CD4-positive, alpha-beta memory T cell (primary cell): ENCODE measurements at regions not wholly inside any gene's neighbourhood (a gene's known extent, or its start where the extent isn't known, plus 50 kb on each side); places are given as distances from the start of the nearest gene placed in this dataset.
"Not testable (repeated sequence)": the region's sequence is repeated elsewhere in the genome, so short reads cannot be mapped to it uniquely, and the experiment has no call there.

ENCODE experiments used
- CTCF ChIA-PET: fragments of 350-600 bp; sonication (Branson Sonifier 250); formaldehyde crosslinking; loops from one replicate; lab custom pipeline; 2021; ENCODE audit warnings: inconsistent platforms; ENCODE audit not compliant: partially characterized antibody; lab: Charles Lee
- POLR2A ChIA-PET: fragments of 350-600 bp; sonication (Branson Sonifier 250); formaldehyde crosslinking; loops from one replicate; lab custom pipeline; 2021; ENCODE audit not compliant: partially characterized antibody; lab: Charles Lee
- DNase-seq, 5 donors: peaks; one replicate each; pipeline versions ENCODE4 v3.0.0 to v3.0.0-alpha.2; 2020 to 2022; ENCODE audit warnings: mixed read lengths in 1 of 5
- H3K27ac ChIP-seq: one replicate; pipeline ENCODE4 v1.7.0; 2013; ENCODE audit warnings: low read depth, low read length
- H3K27me3 ChIP-seq: 2 replicates; pipeline ENCODE4 v1.7.0; 2013; ENCODE audit warnings: mild to moderate bottlenecking, low read length, moderate library complexity; ENCODE audit not compliant: insufficient read depth
- H3K36me3 ChIP-seq: 2 replicates; pipeline ENCODE4 v1.7.0; 2013; ENCODE audit warnings: mild to moderate bottlenecking, low read length, moderate library complexity; ENCODE audit not compliant: insufficient read depth
- H3K4me1 ChIP-seq: 2 replicates; pipeline ENCODE4 v1.7.0; 2013; ENCODE audit warnings: mild to moderate bottlenecking, low read length, moderate library complexity; ENCODE audit not compliant: insufficient read depth
- H3K4me3 ChIP-seq, 2 donors: one replicate each; pipeline ENCODE4 v1.7.0; 2013; ENCODE audit warnings: low read length in 2 of 2, mild to moderate bottlenecking in 1 of 2
- H3K9me3 ChIP-seq, 2 donors: one replicate each; pipeline ENCODE4 v1.7.0; 2013; ENCODE audit warnings: low read length in 2 of 2, control low read depth in 1 of 2; ENCODE audit not compliant: control insufficient read depth in 1 of 2
- H3K27ac Mint-ChIP-seq, 7 donors: one replicate each; pipeline ENCODE4 v1.8.0; 2020 to 2021; ENCODE audit warnings: mixed read lengths in 7 of 7, mild to moderate bottlenecking in 6 of 7, inconsistent platforms in 3 of 7, moderate library complexity in 3 of 7
- H3K27me3 Mint-ChIP-seq, 2 donors: one replicate each; pipeline ENCODE4 v1.8.0; 2020 to 2021; ENCODE audit warnings: mixed read lengths in 2 of 2
- H3K36me3 Mint-ChIP-seq, 2 donors: one replicate each; pipeline ENCODE4 v1.8.0; 2020 to 2021; ENCODE audit warnings: mixed read lengths in 2 of 2, inconsistent platforms in 1 of 2, mild to moderate bottlenecking in 1 of 2
- H3K4me1 Mint-ChIP-seq, 4 donors: one replicate each; pipeline ENCODE4 v1.8.0; 2020 to 2021; ENCODE audit warnings: mixed read lengths in 4 of 4, mild to moderate bottlenecking in 1 of 4
- H3K4me3 Mint-ChIP-seq, 8 donors: one replicate each; pipeline ENCODE4 v1.8.0; 2020 to 2021; ENCODE audit warnings: mixed read lengths in 8 of 8, mild to moderate bottlenecking in 7 of 8, moderate library complexity in 6 of 8, inconsistent platforms in 3 of 8
- H3K9me3 Mint-ChIP-seq, 8 donors: one replicate each; pipeline ENCODE4 v1.8.0; 2020 to 2021; ENCODE audit warnings: mixed read lengths in 8 of 8, mild to moderate bottlenecking in 5 of 8, inconsistent platforms in 3 of 8, moderate library complexity in 1 of 8
- intact Hi-C: fragments of 100-400 bp; cut with micrococcal nuclease; formaldehyde crosslinking; loops from one replicate; pipeline ENCODE4 v1.15.1; 2023

GRCh38 chr4:175087145-175087544 lies 169.0 kb downstream of the ADAM29 start:
- intact Hi-C loops, result no loop called here
- no peaks in the 10 kb centered on the region for H3K4me1 ChIP-seq
- Mint-ChIP-seq H3K4me3 (no peak overlapping the region), H3K9me3 (peaks cover 0 to 4% (median 0%) of the 10 kb centered on the region in 8 donors), H3K27me3 (no peaks in the 10 kb centered on the region), H3K4me1 (no peaks in the 10 kb centered on the region), H3K36me3 (no peaks in the 10 kb centered on the region), H3K27ac (no peak overlapping the region)
- DNase-seq, result no peak
- POLR2A ChIA-PET, result no interaction called here
- H3K27ac ChIP-seq, result no peak overlapping the region
- H3K9me3 ChIP-seq, result no peaks in the 10 kb centered on the region
- no peaks in the 10 kb centered on the region for H3K27me3 ChIP-seq
- H3K4me3 ChIP-seq, result no peak overlapping the region
- no peaks in the 10 kb centered on the region for H3K36me3 ChIP-seq
- CTCF ChIA-PET, result no interaction called here

GRCh38 chr4:175090116-175090515 lies 172.0 kb downstream of the ADAM29 start:
- no peaks in the 10 kb centered on the region for H3K4me1 ChIP-seq
- CTCF ChIA-PET, result no interaction called here
- H3K36me3 Mint-ChIP-seq, result no peaks in the 10 kb centered on the region
- H3K4me1 Mint-ChIP-seq, result no peaks in the 10 kb centered on the region
- DNase-seq, result no peak
- H3K27ac Mint-ChIP-seq, result no peak overlapping the region
- H3K9me3 Mint-ChIP-seq, result peaks cover 0 to 13% (median 6%) of the 10 kb centered on the region in 8 donors
- H3K36me3 ChIP-seq, result no peaks in the 10 kb centered on the region
- POLR2A ChIA-PET, result no interaction called here
- H3K27ac ChIP-seq, result no peak overlapping the region
- H3K4me3 ChIP-seq, result no peak overlapping the region
- intact Hi-C loops, result no loop called here
- peaks cover 0 to 5% of the 10 kb centered on the region in 2 donors for H3K9me3 ChIP-seq
- no peaks in the 10 kb centered on the region for H3K27me3 Mint-ChIP-seq
- no peaks in the 10 kb centered on the region for H3K27me3 ChIP-seq
- no peak overlapping the region for H3K4me3 Mint-ChIP-seq

DNA sequence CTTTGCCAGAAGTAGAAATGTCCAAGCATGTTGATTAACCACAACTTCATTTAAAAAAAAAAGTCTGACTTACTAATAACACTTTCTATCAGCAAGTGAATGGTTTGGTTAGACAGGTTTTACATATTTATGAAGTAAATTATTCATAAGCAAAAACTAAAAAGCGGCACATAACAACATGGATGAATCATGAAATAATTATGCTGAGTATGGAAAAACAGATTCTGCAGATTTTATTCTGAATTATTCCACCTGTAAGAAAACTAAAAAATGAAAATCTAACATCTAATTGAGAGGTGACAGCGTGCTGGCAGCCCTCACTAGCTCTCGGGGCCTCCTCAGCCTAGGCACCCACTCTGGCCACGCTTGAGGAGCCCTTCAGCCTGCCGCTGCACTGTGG lies 173.5 kb downstream of the ADAM29 start:
- peaks cover 0 to 5% of the 10 kb centered on the region in 2 donors for H3K9me3 ChIP-seq
- Mint-ChIP-seq H3K4me3 (no peak overlapping the region), H3K9me3 (peaks cover 0 to 15% (median 8%) of the 10 kb centered on the region in 8 donors), H3K4me1 (no peaks in the 10 kb centered on the region), H3K27ac (no peak overlapping the region), H3K36me3 (no peaks in the 10 kb centered on the region), H3K27me3 (no peaks in the 10 kb centered on the region)
- no peak overlapping the region for H3K4me3 ChIP-seq
- H3K36me3 ChIP-seq, result no peaks in the 10 kb centered on the region
- H3K4me1 ChIP-seq, result no peaks in the 10 kb centered on the region
- DNase-seq, result no peak
- POLR2A ChIA-PET, result no interaction called here
- CTCF ChIA-PET, result no interaction called here
- no peak overlapping the region for H3K27ac ChIP-seq
- intact Hi-C loops, result no loop called here
- H3K27me3 ChIP-seq, result no peaks in the 10 kb centered on the region

GRCh38 chr4:175092114-175092513 lies 174.0 kb downstream of the ADAM29 start:
- Histone ChIP-seq H3K36me3 (no peaks in the 10 kb centered on the region), H3K9me3 (peaks cover 0 to 5% of the 10 kb centered on the region in 2 donors), H3K4me1 (no peaks in the 10 kb centered on the region), H3K27ac (no peak overlapping the region), H3K4me3 (no peak overlapping the region), H3K27me3 (no peaks in the 10 kb centered on the region)
- Mint-ChIP-seq H3K4me1 (no peaks in the 10 kb centered on the region), H3K4me3 (no peak overlapping the region), H3K27ac (no peak overlapping the region), H3K9me3 (peaks cover 0 to 15% (median 8%) of the 10 kb centered on the region in 8 donors), H3K27me3 (no peaks in the 10 kb centered on the region), H3K36me3 (no peaks in the 10 kb centered on the region)
- intact Hi-C loops, result no loop called here
- POLR2A ChIA-PET, result no interaction called here
- CTCF ChIA-PET, result no interaction called here
- DNase-seq, result no peak

DNA sequence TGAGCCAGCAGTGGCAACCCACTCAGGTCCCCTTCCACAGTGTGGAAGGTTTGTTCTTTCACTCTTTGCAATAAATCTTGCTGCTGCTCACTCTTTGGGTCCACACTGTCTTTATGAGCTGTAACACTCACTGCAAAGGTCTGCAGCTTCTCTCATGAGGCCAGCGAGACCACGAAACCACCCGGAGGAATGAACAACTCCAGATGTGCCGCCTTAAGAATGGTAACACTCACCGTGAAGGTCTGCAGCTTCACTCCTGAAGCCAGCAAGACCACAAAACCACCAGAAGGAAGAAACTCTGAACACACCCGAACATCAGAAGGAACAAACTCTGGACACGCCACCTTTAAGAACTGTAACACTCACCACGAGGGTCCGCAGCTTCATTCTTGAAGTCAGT lies 174.9 kb downstream of the ADAM29 start:
- H3K27ac ChIP-seq, H3K9me3 ChIP-seq, intact Hi-C loops, H3K27ac Mint-ChIP-seq, DNase-seq, H3K4me3 ChIP-seq, H3K4me1 ChIP-seq, H3K27me3 Mint-ChIP-seq, H3K4me3 Mint-ChIP-seq, H3K36me3 Mint-ChIP-seq, CTCF ChIA-PET, H3K27me3 ChIP-seq, H3K36me3 ChIP-seq, POLR2A ChIA-PET, H3K4me1 Mint-ChIP-seq: not testable (repeated sequence)
- H3K9me3 Mint-ChIP-seq, result peaks cover 0 to 15% (median 8%) of the 10 kb centered on the region in 8 donors

DNA sequence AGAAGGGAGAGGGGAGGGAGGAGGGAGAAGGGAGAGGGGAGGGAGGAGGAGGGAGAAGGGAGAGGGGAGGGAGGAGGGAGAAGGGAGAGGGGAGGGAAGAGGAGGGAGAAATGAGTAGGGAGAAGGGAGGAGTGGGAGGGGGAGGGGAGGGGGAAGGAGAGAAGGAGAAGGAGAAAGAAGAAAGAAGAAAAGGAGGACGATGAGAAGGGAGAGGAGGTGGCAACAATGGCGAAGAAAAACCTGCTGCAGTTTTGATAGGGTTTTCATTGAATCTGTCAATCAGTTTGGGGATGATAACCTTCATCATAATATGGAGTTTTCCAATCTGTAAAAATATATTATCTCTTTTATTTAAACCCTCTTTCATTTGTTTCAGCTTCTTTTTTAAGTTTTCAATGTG lies 185.2 kb downstream of the ADAM29 start:
- POLR2A ChIA-PET, result no interaction called here
- Mint-ChIP-seq H3K27ac (no peak overlapping the region), H3K27me3 (no peaks in the 10 kb centered on the region)

GRCh38 chr4:175106301-175106700 lies 188.1 kb downstream of the ADAM29 start:
- no peaks in the 10 kb centered on the region for H3K4me1 Mint-ChIP-seq
- H3K9me3 Mint-ChIP-seq, result peaks cover 0 to 37% (median 24%) of the 10 kb centered on the region in 8 donors
- no peak for DNase-seq
- H3K36me3 ChIP-seq, result no peaks in the 10 kb centered on the region
- H3K36me3 Mint-ChIP-seq, result no peaks in the 10 kb centered on the region
- H3K27ac Mint-ChIP-seq, result no peak overlapping the region
- H3K4me3 ChIP-seq, result no peak overlapping the region
- no peak overlapping the region for H3K4me3 Mint-ChIP-seq
- H3K27me3 ChIP-seq, result no peaks in the 10 kb centered on the region
- H3K27ac ChIP-seq, result no peak overlapping the region
- peaks cover 0 to 4% of the 10 kb centered on the region in 2 donors for H3K9me3 ChIP-seq
- no peaks in the 10 kb centered on the region for H3K4me1 ChIP-seq
- POLR2A ChIA-PET, result no interaction called here
- H3K27me3 Mint-ChIP-seq, result no peaks in the 10 kb centered on the region
- intact Hi-C loops, result no loop called here
- CTCF ChIA-PET, result no interaction called here

More for the DNA sequence above, 185.2 kb downstream of the ADAM29 start:
- no peak overlapping the region for H3K4me3 ChIP-seq
- H3K9me3 Mint-ChIP-seq, result peaks cover 0 to 13% (median 7%) of the 10 kb centered on the region in 8 donors
- H3K4me1 ChIP-seq, result no peaks in the 10 kb centered on the region
- intact Hi-C loops, result no loop called here
- H3K27ac ChIP-seq, result no peak overlapping the region
- CTCF ChIA-PET, result no interaction called here
- H3K4me1 Mint-ChIP-seq, result no peaks in the 10 kb centered on the region
- DNase-seq, result no peak
- H3K36me3 Mint-ChIP-seq, result no peaks in the 10 kb centered on the region
- H3K9me3 ChIP-seq, result no peaks in the 10 kb centered on the region
- no peaks in the 10 kb centered on the region for H3K27me3 ChIP-seq
- H3K4me3 Mint-ChIP-seq, result no peak overlapping the region
- H3K36me3 ChIP-seq, result no peaks in the 10 kb centered on the region

DNA sequence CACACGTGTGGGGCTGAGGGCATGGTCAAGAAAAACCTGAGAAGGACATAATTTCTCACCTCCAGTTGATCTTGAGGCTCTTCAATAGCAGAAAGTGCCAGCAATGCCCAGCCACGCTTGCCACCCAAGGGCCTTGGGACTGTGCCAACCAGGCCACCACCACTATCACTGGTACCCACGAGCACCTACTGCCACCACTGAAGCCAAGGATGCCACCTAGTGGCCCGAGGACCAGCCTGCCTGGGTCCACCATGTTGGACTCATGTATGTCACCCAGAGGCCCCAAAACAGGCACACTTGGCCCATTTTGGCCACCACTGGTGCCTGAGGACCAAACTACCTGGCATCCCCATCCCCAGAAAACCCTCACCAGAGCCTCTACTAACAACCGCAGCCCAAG lies 191.8 kb downstream of the ADAM29 start:
- intact Hi-C loops, result no loop called here
- Mint-ChIP-seq H3K27me3 (no peaks in the 10 kb centered on the region), H3K4me1 (no peaks in the 10 kb centered on the region), H3K27ac (no peak overlapping the region), H3K9me3 (peaks cover 0 to 50% (median 33%) of the 10 kb centered on the region in 8 donors), H3K4me3 (no peak overlapping the region), H3K36me3 (no peaks in the 10 kb centered on the region)
- Histone ChIP-seq H3K36me3 (no peaks in the 10 kb centered on the region), H3K27ac (no peak overlapping the region), H3K9me3 (peaks cover 0 to 4% of the 10 kb centered on the region in 2 donors), H3K4me3 (no peak overlapping the region), H3K27me3 (no peaks in the 10 kb centered on the region), H3K4me1 (no peaks in the 10 kb centered on the region)
- DNase-seq, result no peak
- ChIA-PET POLR2A (no interaction called here), CTCF (no interaction called here)
